H1 (cell line): ENCODE measurements at regions not wholly inside any gene's neighbourhood (a gene's known extent, or its start where the extent isn't known, plus 50 kb on each side); places are given as distances from the start of the nearest gene placed in this dataset.

Source experiments
- CTCF ChIA-PET: fragments of 300-600 bp; sonication (Branson Sonifier 250); formaldehyde crosslinking; loops from one replicate; lab custom pipeline; 2021; ENCODE audit not compliant: partially characterized antibody; lab: Charles Lee
- POLR2A ChIA-PET: fragments of 300-600 bp; sonication (Branson Sonifier 250); formaldehyde crosslinking; loops from one replicate; lab custom pipeline; 2021; ENCODE audit warnings: inconsistent platforms; ENCODE audit not compliant: partially characterized antibody; lab: Charles Lee
- DNase-seq, 2 experiments: peaks; one replicate each; pipeline versions ENCODE4 v3.0.0 to v3.0.0-alpha.2; 2010 to 2022; ENCODE audit warnings: low spot score in 2 of 2, low read depth in 1 of 2, mixed read lengths in 1 of 2
- FAIRE-seq: peaks from 2 replicates; lab custom pipeline; 2011; peaks lifted over from hg19 to GRCh38; lab: Jason Lieb, UNC
- H2AFZ ChIP-seq: 2 replicates; pipeline ENCODE4 v1.8.1; 2012; ENCODE audit warnings: low read length, inconsistent platforms
- H2AK5ac ChIP-seq: 2 replicates; pipeline ENCODE4 v1.6.1; 2013; ENCODE audit warnings: low read depth, low read length
- H2BK120ac ChIP-seq: replicated peaks from 2 replicates; pipeline ENCODE3; 2013; ENCODE audit warnings: low read depth, low read length, inconsistent platforms
- H2BK12ac ChIP-seq: 2 replicates; pipeline ENCODE4 v1.6.1; 2013; ENCODE audit warnings: low read depth, low read length
- H2BK15ac ChIP-seq: 2 replicates; pipeline ENCODE4 v1.6.1; 2013; ENCODE audit warnings: low read length
- H2BK20ac ChIP-seq: 2 replicates; pipeline ENCODE4 v1.6.1; 2013; ENCODE audit warnings: low read length
- H2BK5ac ChIP-seq: 2 replicates; pipeline ENCODE4 v1.6.1; 2013; ENCODE audit warnings: low read depth, low read length
- H3K14ac ChIP-seq: 2 replicates; pipeline ENCODE4 v1.6.1; 2013; ENCODE audit warnings: inconsistent platforms; ENCODE audit not compliant: insufficient read length
- H3K18ac ChIP-seq: 2 replicates; pipeline ENCODE4 v1.6.1; 2013; ENCODE audit warnings: low read length; ENCODE audit errors: extremely low read depth
- H3K23ac ChIP-seq: 2 replicates; pipeline ENCODE4 v1.6.1; 2013; ENCODE audit warnings: inconsistent platforms; ENCODE audit not compliant: insufficient read length
- H3K23me2 ChIP-seq: 2 replicates; pipeline ENCODE4 v1.6.1; 2013; ENCODE audit warnings: low read depth, low read length
- H3K27ac ChIP-seq: 2 replicates; pipeline ENCODE4 v1.6.1; 2011; ENCODE audit warnings: low read depth, low read length, inconsistent platforms
- H3K27me3 ChIP-seq, 4 experiments: replicated peaks in 1 of 4; 1 replicate in 1 of 4; 2 replicates in 3 of 4; pipeline versions ENCODE4 v1.6.1 to v1.8.1; 2011 to 2013; ENCODE audit warnings: low read length in 3 of 4, mild to moderate bottlenecking in 3 of 4, inconsistent platforms in 2 of 4, mixed read lengths in 2 of 4, moderate library complexity in 1 of 4; ENCODE audit not compliant: control insufficient read depth in 3 of 4, insufficient read depth in 3 of 4; ENCODE audit errors: extremely low read depth in 1 of 4
- H3K36me3 ChIP-seq, 4 experiments: 2 replicates each; pipeline versions ENCODE4 v1.6.1 to v1.8.1; 2011 to 2013; ENCODE audit warnings: mild to moderate bottlenecking in 4 of 4, low read length in 3 of 4, moderate library complexity in 2 of 4, control low read depth in 1 of 4, inconsistent platforms in 1 of 4; ENCODE audit not compliant: insufficient read depth in 4 of 4, control insufficient read depth in 2 of 4
- H3K4ac ChIP-seq: replicated peaks from 2 replicates; pipeline ENCODE3; 2013; ENCODE audit warnings: low read length, low read depth, mixed read lengths, inconsistent platforms; ENCODE audit not compliant: insufficient read length
- H3K4me1 ChIP-seq, 4 experiments: replicated peaks in 1 of 4; 1 replicate in 1 of 4; 2 replicates in 3 of 4; pipeline versions ENCODE4 v1.6.1 to v1.8.1; 2011 to 2013; ENCODE audit warnings: low read length in 3 of 4, inconsistent platforms in 2 of 4, mixed read lengths in 1 of 4; ENCODE audit not compliant: insufficient read depth in 4 of 4, control insufficient read depth in 3 of 4
- H3K4me2 ChIP-seq, 2 experiments: 2 replicates each; pipeline versions ENCODE4 v1.6.1 to v1.8.1; 2011 to 2013; ENCODE audit warnings: low read depth in 2 of 2, low read length in 2 of 2, control low read depth in 1 of 2, inconsistent platforms in 1 of 2, mild to moderate bottlenecking in 1 of 2; ENCODE audit not compliant: insufficient read depth in 1 of 2
- H3K4me3 ChIP-seq, 4 experiments: fragments of 200-600, 300-600 bp in 1 of 4; sonication (generic), shearing (Covaris generic), sonication (Bioruptor Twin) in 1 of 4; 2 replicates each; pipeline versions ENCODE4 v1.5.1 to v1.8.1; 2011 to 2016; ENCODE audit warnings: low read length in 4 of 4, low read depth in 3 of 4, control low read depth in 2 of 4, inconsistent platforms in 2 of 4, mild to moderate bottlenecking in 2 of 4, mixed read lengths in 1 of 4, moderate library complexity in 1 of 4; ENCODE audit not compliant: insufficient read depth in 2 of 4; ENCODE audit errors: extremely low read depth in 1 of 4
- H3K56ac ChIP-seq: replicated peaks from 2 replicates; pipeline ENCODE3; 2013; ENCODE audit warnings: low read depth, mild to moderate bottlenecking, mixed read lengths, low read length, inconsistent platforms; ENCODE audit not compliant: insufficient read length
- H3K79me1 ChIP-seq: 2 replicates; pipeline ENCODE4 v1.6.1; 2013; ENCODE audit warnings: low read depth, low read length, control low read depth
- H3K79me2 ChIP-seq, 2 experiments: 2 replicates each; pipeline versions ENCODE4 v1.6.1 to v1.8.1; 2012 to 2013; ENCODE audit warnings: low read length in 2 of 2, mild to moderate bottlenecking in 2 of 2, inconsistent platforms in 1 of 2; ENCODE audit not compliant: insufficient read depth in 2 of 2, control insufficient read depth in 1 of 2
- H3K9ac ChIP-seq, 4 experiments: replicated peaks in 1 of 4; 1 replicate in 1 of 4; 2 replicates in 3 of 4; pipeline versions ENCODE4 v1.6.1 to v1.8.1; 2011 to 2013; ENCODE audit warnings: low read depth in 3 of 4, low read length in 3 of 4, control low read depth in 2 of 4, mild to moderate bottlenecking in 2 of 4, moderate library complexity in 2 of 4, inconsistent platforms in 1 of 4; ENCODE audit errors: extremely low read depth in 1 of 4
- H3K9me3 ChIP-seq, 2 experiments: 2 replicates each; pipeline versions ENCODE4 v1.6.1 to v1.8.1; 2012 to 2013; ENCODE audit warnings: mild to moderate bottlenecking in 2 of 2, moderate library complexity in 2 of 2, control low read depth in 1 of 2, inconsistent platforms in 1 of 2, low read depth in 1 of 2, low read length in 1 of 2, mixed read lengths in 1 of 2; ENCODE audit not compliant: insufficient read depth in 2 of 2
- H4K20me1 ChIP-seq, 2 experiments: replicated peaks in 1 of 2; 2 replicates each; pipeline versions ENCODE3 to v1.8.1; 2011 to 2013; ENCODE audit warnings: inconsistent platforms in 2 of 2, low read length in 2 of 2, mild to moderate bottlenecking in 1 of 2; ENCODE audit not compliant: insufficient read depth in 2 of 2, control insufficient read depth in 1 of 2
- H4K5ac ChIP-seq: 2 replicates; pipeline ENCODE4 v1.6.1; 2013; ENCODE audit warnings: low read length, low read depth, mixed read lengths, inconsistent platforms; ENCODE audit not compliant: insufficient read length
- H4K8ac ChIP-seq: 2 replicates; pipeline ENCODE4 v1.8.0; 2013; ENCODE audit warnings: mild to moderate bottlenecking, moderate library complexity, low read length, inconsistent platforms; ENCODE audit not compliant: insufficient read depth; ENCODE audit errors: extremely low read depth
- H4K91ac ChIP-seq: replicated peaks from 2 replicates; pipeline ENCODE3; 2013; ENCODE audit warnings: low read length, mixed read lengths, inconsistent platforms; ENCODE audit not compliant: insufficient read length
- CTBP2 ChIP-seq: IDR thresholded peaks from 2 replicates; pipeline ENCODE4 v1.7.0; 2011; ENCODE audit warnings: borderline replicate concordance, mild to moderate bottlenecking, moderate library complexity, mixed read lengths, low read length; ENCODE audit not compliant: insufficient read depth, insufficient read length
- EGR1 ChIP-seq: IDR thresholded peaks from 2 replicates; pipeline ENCODE4 v1.6.1; 2011; ENCODE audit warnings: low read depth, low read length, borderline replicate concordance
- KDM4A ChIP-seq: IDR thresholded peaks from one replicate; pipeline ENCODE4 v1.7.1; 2012; ENCODE audit warnings: low read depth, mild to moderate bottlenecking, moderate library complexity, low read length, inconsistent platforms; ENCODE audit not compliant: severe bottlenecking
- YY1 ChIP-seq: IDR thresholded peaks from 2 replicates; pipeline ENCODE4 v1.6.1; 2011; ENCODE audit warnings: low read depth, mild to moderate bottlenecking, low read length
- WGBS, 2 experiments: shearing (Covaris generic) in 1 of 2; methylation state at CpG; one replicate each; pipeline versions ENCODE4 v1.1.6 to v1.1.7; 2013 to 2015; ENCODE audit warnings: low lambda C conversion rate in 2 of 2, mixed read lengths in 2 of 2, inconsistent platforms in 1 of 2, low coverage in 1 of 2, missing lambda C conversion rate in 1 of 2; ENCODE audit not compliant: insufficient replicate concordance in 2 of 2, insufficient coverage in 1 of 2, insufficient read length in 1 of 2; ENCODE audit errors: extremely low coverage in 1 of 2, missing lambda C conversion rate in 1 of 2; 5-methylcytosine and 5-hydroxymethylcytosine counted together

GRCh38 chr7:66427956-66428355 is 200.7 kb upstream of the KCTD7 start:
- H3K79me2 ChIP-seq, result no peaks in the 10 kb centered on the region
- no peak overlapping the region for H3K9ac ChIP-seq
- H3K36me3 ChIP-seq, result peaks cover 0 to 2% (median 0%) of the 10 kb centered on the region in 4 experiments; a peak in 2 of 8 replicates
- ChIA-PET CTCF (no interaction called here), POLR2A (no interaction called here)
- no peak overlapping the region for H3K4me2 ChIP-seq
- H2BK15ac ChIP-seq, result no peak overlapping the region
- no peak overlapping the region for H3K23ac ChIP-seq
- H3K4me1 ChIP-seq, result no peaks in the 10 kb centered on the region
- no peak overlapping the region for H2AFZ ChIP-seq
- no peak overlapping the region for H2BK12ac ChIP-seq
- H3K14ac ChIP-seq, result no peak overlapping the region
- H3K18ac ChIP-seq, result no peak overlapping the region
- DNase-seq, result no peak
- H3K23me2 ChIP-seq, result no peaks in the 10 kb centered on the region
- TF ChIP-seq KDM4A (no peak), YY1 (no peak), EGR1 (no peak), CTBP2 (no peak)
- no peak overlapping the region for H3K4ac ChIP-seq
- no peak overlapping the region for H3K56ac ChIP-seq
- H3K9me3 ChIP-seq, result no peaks in the 10 kb centered on the region
- no peak overlapping the region for H4K8ac ChIP-seq
- FAIRE-seq, result no peak
- no peak overlapping the region for H2AK5ac ChIP-seq
- H3K79me1 ChIP-seq, result no peaks in the 10 kb centered on the region
- H4K5ac ChIP-seq, result no peak overlapping the region
- WGBS, 2 experiments, result 82% methylated on average over 7 of the region's 7 CpGs; no CpG with 5 or more reads in 1 of the 2 experiments
- no peaks in the 10 kb centered on the region for H4K20me1 ChIP-seq
- H2BK120ac ChIP-seq, result no peak overlapping the region
- H3K27me3 ChIP-seq, result no peaks in the 10 kb centered on the region
- no peak overlapping the region for H2BK20ac ChIP-seq
- no peak overlapping the region for H2BK5ac ChIP-seq
- no peak overlapping the region for H3K27ac ChIP-seq
- H3K4me3 ChIP-seq, result no peak overlapping the region
- H4K91ac ChIP-seq, result no peak overlapping the region
